CD4-positive, alpha-beta memory T cell (primary cell): ENCODE measurements at regions not wholly inside any gene's neighbourhood (a gene's known extent, or its start where the extent isn't known, plus 50 kb on each side); places are given as distances from the start of the nearest gene placed in this dataset.

Experiments
- CTCF ChIA-PET: fragments of 350-600 bp; sonication (Branson Sonifier 250); formaldehyde crosslinking; loops from one replicate; lab custom pipeline; 2021; ENCODE audit warnings: inconsistent platforms; ENCODE audit not compliant: partially characterized antibody; lab: Charles Lee
- POLR2A ChIA-PET: fragments of 350-600 bp; sonication (Branson Sonifier 250); formaldehyde crosslinking; loops from one replicate; lab custom pipeline; 2021; ENCODE audit not compliant: partially characterized antibody; lab: Charles Lee
- DNase-seq, 5 donors: peaks; one replicate each; pipeline versions ENCODE4 v3.0.0 to v3.0.0-alpha.2; 2020 to 2022; ENCODE audit warnings: mixed read lengths in 1 of 5
- H3K27ac ChIP-seq: one replicate; pipeline ENCODE4 v1.7.0; 2013; ENCODE audit warnings: low read depth, low read length
- H3K27me3 ChIP-seq: 2 replicates; pipeline ENCODE4 v1.7.0; 2013; ENCODE audit warnings: mild to moderate bottlenecking, low read length, moderate library complexity; ENCODE audit not compliant: insufficient read depth
- H3K36me3 ChIP-seq: 2 replicates; pipeline ENCODE4 v1.7.0; 2013; ENCODE audit warnings: mild to moderate bottlenecking, low read length, moderate library complexity; ENCODE audit not compliant: insufficient read depth
- H3K4me1 ChIP-seq: 2 replicates; pipeline ENCODE4 v1.7.0; 2013; ENCODE audit warnings: mild to moderate bottlenecking, low read length, moderate library complexity; ENCODE audit not compliant: insufficient read depth
- H3K4me3 ChIP-seq, 2 donors: one replicate each; pipeline ENCODE4 v1.7.0; 2013; ENCODE audit warnings: low read length in 2 of 2, mild to moderate bottlenecking in 1 of 2
- H3K9me3 ChIP-seq, 2 donors: one replicate each; pipeline ENCODE4 v1.7.0; 2013; ENCODE audit warnings: low read length in 2 of 2, control low read depth in 1 of 2; ENCODE audit not compliant: control insufficient read depth in 1 of 2
- H3K27ac Mint-ChIP-seq, 7 donors: one replicate each; pipeline ENCODE4 v1.8.0; 2020 to 2021; ENCODE audit warnings: mixed read lengths in 7 of 7, mild to moderate bottlenecking in 6 of 7, inconsistent platforms in 3 of 7, moderate library complexity in 3 of 7
- H3K27me3 Mint-ChIP-seq, 2 donors: one replicate each; pipeline ENCODE4 v1.8.0; 2020 to 2021; ENCODE audit warnings: mixed read lengths in 2 of 2
- H3K36me3 Mint-ChIP-seq, 2 donors: one replicate each; pipeline ENCODE4 v1.8.0; 2020 to 2021; ENCODE audit warnings: mixed read lengths in 2 of 2, inconsistent platforms in 1 of 2, mild to moderate bottlenecking in 1 of 2
- H3K4me1 Mint-ChIP-seq, 4 donors: one replicate each; pipeline ENCODE4 v1.8.0; 2020 to 2021; ENCODE audit warnings: mixed read lengths in 4 of 4, mild to moderate bottlenecking in 1 of 4
- H3K4me3 Mint-ChIP-seq, 8 donors: one replicate each; pipeline ENCODE4 v1.8.0; 2020 to 2021; ENCODE audit warnings: mixed read lengths in 8 of 8, mild to moderate bottlenecking in 7 of 8, moderate library complexity in 6 of 8, inconsistent platforms in 3 of 8
- H3K9me3 Mint-ChIP-seq, 8 donors: one replicate each; pipeline ENCODE4 v1.8.0; 2020 to 2021; ENCODE audit warnings: mixed read lengths in 8 of 8, mild to moderate bottlenecking in 5 of 8, inconsistent platforms in 3 of 8, moderate library complexity in 1 of 8
- intact Hi-C: fragments of 100-400 bp; cut with micrococcal nuclease; formaldehyde crosslinking; loops from one replicate; pipeline ENCODE4 v1.15.1; 2023

GRCh38 chr12:126354633-126355032, 1289.4 kb downstream of the AACS start:
- ChIA-PET CTCF (no interaction called here), POLR2A (no interaction called here)
- intact Hi-C loops: no loop called here
- H3K9me3 ChIP-seq: no peaks in the 10 kb centered on the region
- Mint-ChIP-seq H3K4me3 (no peak overlapping the region), H3K4me1 (no peaks in the 10 kb centered on the region), H3K27me3 (no peaks in the 10 kb centered on the region), H3K27ac (no peak overlapping the region), H3K36me3 (no peaks in the 10 kb centered on the region), H3K9me3 (peaks cover 0 to 13% (median 4%) of the 10 kb centered on the region in 8 donors)
- no peaks in the 10 kb centered on the region for H3K27me3 ChIP-seq
- no peaks in the 10 kb centered on the region for H3K36me3 ChIP-seq
- no peak overlapping the region for H3K4me3 ChIP-seq
- no peak overlapping the region for H3K27ac ChIP-seq
- no peaks in the 10 kb centered on the region for H3K4me1 ChIP-seq
- no peak for DNase-seq

GRCh38 chr12:126355346-126355745, 1290.1 kb downstream of the AACS start:
- Mint-ChIP-seq H3K4me3 (no peak overlapping the region), H3K36me3 (no peaks in the 10 kb centered on the region), H3K27me3 (no peaks in the 10 kb centered on the region), H3K9me3 (peaks cover 0 to 13% (median 4%) of the 10 kb centered on the region in 8 donors), H3K4me1 (no peaks in the 10 kb centered on the region), H3K27ac (no peak overlapping the region)
- Histone ChIP-seq H3K9me3 (no peaks in the 10 kb centered on the region), H3K4me3 (no peak overlapping the region), H3K27me3 (no peaks in the 10 kb centered on the region), H3K36me3 (no peaks in the 10 kb centered on the region), H3K4me1 (no peaks in the 10 kb centered on the region), H3K27ac (no peak overlapping the region)
- DNase-seq: no peak
- POLR2A ChIA-PET: no interaction called here
- CTCF ChIA-PET: no interaction called here
- intact Hi-C loops: no loop called here

- ChIA-PET POLR2A (no interaction called here), CTCF (no interaction called here)
- no peaks in the 10 kb centered on the region for H3K4me1 ChIP-seq
- no peaks in the 10 kb centered on the region for H3K36me3 ChIP-seq
- intact Hi-C loops: no loop called here
- no peaks in the 10 kb centered on the region for H3K27me3 ChIP-seq
- no peak overlapping the region for H3K4me3 ChIP-seq
- Mint-ChIP-seq H3K27me3 (no peaks in the 10 kb centered on the region), H3K4me3 (no peak overlapping the region), H3K27ac (no peak overlapping the region), H3K36me3 (no peaks in the 10 kb centered on the region), H3K4me1 (no peaks in the 10 kb centered on the region), H3K9me3 (peaks cover 0 to 18% (median 6%) of the 10 kb centered on the region in 8 donors)
- H3K9me3 ChIP-seq: no peaks in the 10 kb centered on the region
- no peak for DNase-seq
- H3K27ac ChIP-seq: no peak overlapping the region
Measured at GRCh38 chr12:126358806-126359205, 1293.6 kb downstream of the AACS start.

GRCh38 chr12:126359216-126359615, 1294.0 kb downstream of the AACS start:
- no peak overlapping the region for H3K27ac ChIP-seq
- no peaks in the 10 kb centered on the region for H3K36me3 ChIP-seq
- Mint-ChIP-seq H3K4me3 (no peak overlapping the region), H3K4me1 (no peaks in the 10 kb centered on the region), H3K27ac (no peak overlapping the region), H3K36me3 (no peaks in the 10 kb centered on the region), H3K27me3 (no peaks in the 10 kb centered on the region), H3K9me3 (peaks cover 0 to 18% (median 5%) of the 10 kb centered on the region in 8 donors)
- no peak for DNase-seq
- H3K27me3 ChIP-seq: no peaks in the 10 kb centered on the region
- intact Hi-C loops: no loop called here
- H3K4me3 ChIP-seq: no peak overlapping the region
- CTCF ChIA-PET: no interaction called here
- no peaks in the 10 kb centered on the region for H3K4me1 ChIP-seq
- POLR2A ChIA-PET: no interaction called here
- H3K9me3 ChIP-seq: no peaks in the 10 kb centered on the region

GRCh38 chr12:126361804-126362203, 1296.6 kb downstream of the AACS start:
- intact Hi-C loops: no loop called here
- DNase-seq: no peak
- ChIA-PET POLR2A (no interaction called here), CTCF (no interaction called here)
- H3K36me3 Mint-ChIP-seq: no peaks in the 10 kb centered on the region
- no peak overlapping the region for H3K4me3 Mint-ChIP-seq
- Histone ChIP-seq H3K27ac (no peak overlapping the region), H3K4me1 (no peaks in the 10 kb centered on the region), H3K27me3 (no peaks in the 10 kb centered on the region), H3K36me3 (no peaks in the 10 kb centered on the region), H3K4me3 (no peak overlapping the region), H3K9me3 (no peaks in the 10 kb centered on the region)
- H3K9me3 Mint-ChIP-seq: peaks cover 0 to 12% (median 3%) of the 10 kb centered on the region in 8 donors
- H3K4me1 Mint-ChIP-seq: no peaks in the 10 kb centered on the region
- H3K27ac Mint-ChIP-seq: no peak overlapping the region
- H3K27me3 Mint-ChIP-seq: peaks cover 0 to 1% of the 10 kb centered on the region in 2 donors

- H3K27ac Mint-ChIP-seq: no peak overlapping the region
Measured at GRCh38 chr12:126362493-126362892, 1297.3 kb downstream of the AACS start.

GRCh38 chr12:126362964-126363363, 1297.7 kb downstream of the AACS start:
- H3K9me3 ChIP-seq: no peaks in the 10 kb centered on the region
- Mint-ChIP-seq H3K9me3 (peaks cover 0 to 10% (median 2%) of the 10 kb centered on the region in 8 donors), H3K27ac (no peak overlapping the region), H3K27me3 (peaks cover 0 to 1% of the 10 kb centered on the region in 2 donors), H3K4me1 (no peaks in the 10 kb centered on the region), H3K36me3 (no peaks in the 10 kb centered on the region), H3K4me3 (no peak overlapping the region)
- DNase-seq: no peak
- intact Hi-C loops: no loop called here
- no peaks in the 10 kb centered on the region for H3K4me1 ChIP-seq
- H3K27ac ChIP-seq: no peak overlapping the region
- no peaks in the 10 kb centered on the region for H3K27me3 ChIP-seq
- POLR2A ChIA-PET: no interaction called here
- H3K4me3 ChIP-seq: no peak overlapping the region
- CTCF ChIA-PET: no interaction called here
- no peaks in the 10 kb centered on the region for H3K36me3 ChIP-seq

More at GRCh38 chr12:126362493-126362892, 1297.3 kb downstream of the AACS start:
- no peak overlapping the region for H3K27ac ChIP-seq
- no peak overlapping the region for H3K4me3 Mint-ChIP-seq
- no peaks in the 10 kb centered on the region for H3K9me3 ChIP-seq
- CTCF ChIA-PET: no interaction called here
- H3K4me1 Mint-ChIP-seq: no peaks in the 10 kb centered on the region
- H3K4me1 ChIP-seq: no peaks in the 10 kb centered on the region
- H3K36me3 Mint-ChIP-seq: no peaks in the 10 kb centered on the region
- no peaks in the 10 kb centered on the region for H3K27me3 ChIP-seq
- peaks cover 0 to 1% of the 10 kb centered on the region in 2 donors for H3K27me3 Mint-ChIP-seq
- no peak overlapping the region for H3K4me3 ChIP-seq
- H3K9me3 Mint-ChIP-seq: peaks cover 0 to 10% (median 2%) of the 10 kb centered on the region in 8 donors
- H3K36me3 ChIP-seq: no peaks in the 10 kb centered on the region
- intact Hi-C loops: no loop called here
- POLR2A ChIA-PET: no interaction called here
- DNase-seq: no peak
